Stimulated activated memory B cell treated with anti-CD40 and anti-IgM and Interleukin-4, amounts not matched to agents 10 μg/mL and 1 μg/mL and 100 μg/mL, for 72 hours (primary cell): ENCODE measurements at regions not wholly inside any gene's neighbourhood (a gene's known extent, or its start where the extent isn't known, plus 50 kb on each side); places are given as distances from the start of the nearest gene placed in this dataset.
A peak's percentile ranks its signal among the peaks of the same experiment; 100 is the strongest.
"Not testable (repeated sequence)": the region's sequence is repeated elsewhere in the genome, so short reads cannot be mapped to it uniquely, and the experiment has no call there.

Experiments used
- ATAC-seq: fragments of 150-1000 bp; cut with Tn5 transposase; 2 replicates; pipeline ENCODE4 v1.10.0; 2021
- H3K27ac Mint-ChIP-seq: one replicate; pipeline ENCODE4 v1.8.0; 2022; ENCODE audit warnings: mild to moderate bottlenecking, mixed read lengths
- H3K27me3 Mint-ChIP-seq: one replicate; pipeline ENCODE4 v1.8.0; 2022; ENCODE audit warnings: mixed read lengths
- H3K36me3 Mint-ChIP-seq: one replicate; pipeline ENCODE4 v1.8.0; 2022; ENCODE audit warnings: mixed read lengths
- H3K4me1 Mint-ChIP-seq: one replicate; pipeline ENCODE4 v1.8.0; 2022; ENCODE audit warnings: mixed read lengths
- H3K4me3 Mint-ChIP-seq: one replicate; pipeline ENCODE4 v1.8.0; 2022; ENCODE audit warnings: mild to moderate bottlenecking, moderate library complexity, mixed read lengths
- H3K9me3 Mint-ChIP-seq: one replicate; pipeline ENCODE4 v1.8.0; 2022; ENCODE audit warnings: mixed read lengths

DNA sequence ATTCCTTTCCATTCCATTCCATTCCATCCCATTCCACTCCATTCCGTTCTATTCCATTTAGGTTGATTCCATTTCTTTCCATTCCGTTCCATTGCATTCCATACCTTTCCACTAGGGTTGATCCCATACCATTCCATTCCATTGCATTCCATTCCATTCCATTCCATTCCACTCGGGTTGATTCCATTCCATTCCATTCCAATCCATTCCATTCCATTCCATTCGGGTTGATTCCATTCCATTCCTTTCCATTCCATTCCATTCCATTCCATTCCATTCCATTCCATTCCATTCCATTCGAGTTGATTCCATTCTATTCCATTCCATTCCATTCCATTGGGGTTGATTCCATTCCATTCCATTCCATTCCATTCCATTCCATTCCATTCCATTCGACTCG is 161.1 kb downstream of the CWH43 start:
- H3K36me3 Mint-ChIP-seq = peaks cover 30% of the 10 kb centered on the region
- not testable (repeated sequence) for H3K27ac Mint-ChIP-seq, H3K4me1 Mint-ChIP-seq, H3K4me3 Mint-ChIP-seq, H3K27me3 Mint-ChIP-seq
- peaks cover 84% of the 10 kb centered on the region for H3K9me3 Mint-ChIP-seq
- peak; percentile 78 for ATAC-seq

GRCh38 chr4:49147596-49147995 is 161.5 kb downstream of the CWH43 start:
- H3K36me3 Mint-ChIP-seq = peaks cover 30% of the 10 kb centered on the region
- not testable (repeated sequence) for H3K4me3 Mint-ChIP-seq, ATAC-seq, H3K27me3 Mint-ChIP-seq, H3K4me1 Mint-ChIP-seq, H3K27ac Mint-ChIP-seq
- peaks cover 88% of the 10 kb centered on the region for H3K9me3 Mint-ChIP-seq

DNA sequence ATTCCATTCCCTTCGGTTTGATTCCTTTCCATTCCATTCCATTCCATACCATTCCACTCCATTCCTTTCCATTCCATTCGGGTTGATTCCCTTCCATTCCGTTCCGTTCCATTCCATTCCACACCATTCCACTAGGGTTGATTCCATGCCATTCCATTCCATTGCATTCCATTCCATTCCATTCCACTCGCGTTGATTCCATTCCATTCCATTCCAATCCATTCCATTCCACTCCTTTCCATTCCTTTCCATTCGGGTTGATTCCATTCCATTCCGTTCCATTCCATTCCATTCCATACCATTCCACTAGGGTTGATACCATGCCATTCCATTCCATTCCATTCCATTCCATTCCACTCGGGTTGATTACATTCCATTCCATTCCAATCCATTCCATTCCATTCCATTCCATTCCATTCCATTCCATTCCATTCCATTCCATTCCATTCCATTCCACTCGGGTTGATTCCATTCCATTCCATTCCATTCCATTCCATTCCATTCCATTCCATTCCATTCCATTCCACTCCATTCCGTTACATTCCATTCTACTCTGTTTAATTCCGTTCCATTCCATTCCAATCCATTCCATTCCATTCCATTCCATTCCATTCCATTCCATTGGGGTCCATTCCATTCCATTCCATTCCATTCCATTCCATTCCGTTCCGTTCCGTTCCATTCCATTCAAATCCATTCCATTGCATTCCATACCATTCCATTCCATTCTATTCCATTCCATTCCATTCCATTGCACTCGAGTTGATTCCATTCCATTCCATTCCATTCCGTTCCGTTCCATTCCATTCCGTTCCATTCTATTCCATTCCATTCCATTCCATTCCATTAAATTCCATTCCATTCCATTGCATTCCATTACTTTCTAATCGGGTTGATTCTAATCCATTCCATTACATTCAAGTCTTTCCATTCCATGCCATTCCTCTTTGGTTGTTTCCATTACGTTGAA is 163.2 kb downstream of the CWH43 start:
- peaks cover 37% of the 10 kb centered on the region for H3K36me3 Mint-ChIP-seq

GRCh38 chr4:49150351-49151083 is 164.4 kb downstream of the CWH43 start:
- peak; percentile 28 for ATAC-seq
- H3K4me1 Mint-ChIP-seq, H3K27me3 Mint-ChIP-seq, H3K27ac Mint-ChIP-seq, H3K4me3 Mint-ChIP-seq: not testable (repeated sequence)
- H3K36me3 Mint-ChIP-seq = peaks cover 43% of the 10 kb centered on the region
- peaks cover 92% of the 10 kb centered on the region for H3K9me3 Mint-ChIP-seq

More for the DNA sequence above, 163.2 kb downstream of the CWH43 start:
- H3K9me3 Mint-ChIP-seq = peaks cover 89% of the 10 kb centered on the region
- H3K4me1 Mint-ChIP-seq, H3K27ac Mint-ChIP-seq, H3K4me3 Mint-ChIP-seq, H3K27me3 Mint-ChIP-seq: not testable (repeated sequence)
- peak; percentile 91 for ATAC-seq

- Mint-ChIP-seq H3K36me3 (peaks cover 39% of the 10 kb centered on the region), H3K9me3 (peaks cover 79% of the 10 kb centered on the region)
- H3K27me3 Mint-ChIP-seq, H3K4me3 Mint-ChIP-seq, H3K4me1 Mint-ChIP-seq, H3K27ac Mint-ChIP-seq: not testable (repeated sequence)
- ATAC-seq = peak; percentile 52
Measured at GRCh38 chr4:49153011-49153410, 166.9 kb downstream of the CWH43 start.

GRCh38 chr4:49154308-49155103 is 168.4 kb downstream of the CWH43 start:
- not testable (repeated sequence) for H3K4me3 Mint-ChIP-seq, H3K4me1 Mint-ChIP-seq, H3K27ac Mint-ChIP-seq, H3K27me3 Mint-ChIP-seq
- ATAC-seq = peak; percentile 79
- Mint-ChIP-seq H3K36me3 (peaks cover 36% of the 10 kb centered on the region), H3K9me3 (peaks cover 64% of the 10 kb centered on the region)

GRCh38 chr4:49155270-49155669 is 169.2 kb downstream of the CWH43 start:
- not testable (repeated sequence) for ATAC-seq, H3K27ac Mint-ChIP-seq, H3K27me3 Mint-ChIP-seq, H3K4me3 Mint-ChIP-seq, H3K4me1 Mint-ChIP-seq
- peaks cover 30% of the 10 kb centered on the region for H3K36me3 Mint-ChIP-seq
- peaks cover 57% of the 10 kb centered on the region for H3K9me3 Mint-ChIP-seq

DNA sequence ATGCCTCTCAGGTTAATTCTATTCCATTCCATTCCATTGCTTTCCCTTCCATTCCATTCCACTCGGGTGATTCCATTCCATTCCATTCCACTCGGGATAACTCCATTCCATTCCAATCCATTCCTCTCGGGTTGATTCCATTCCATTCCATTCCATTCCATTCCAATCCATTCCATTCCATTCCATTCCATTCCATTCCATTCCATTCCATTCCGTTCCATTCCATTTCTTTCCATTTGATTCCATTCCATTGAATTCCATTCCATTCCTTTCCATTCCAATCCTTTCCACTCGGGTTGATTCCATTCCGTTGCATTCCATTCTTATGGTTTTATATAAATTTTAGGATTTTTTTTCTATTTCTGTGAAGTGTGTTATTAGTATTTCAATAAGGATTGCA is 170.2 kb downstream of the CWH43 start:
- ATAC-seq, H3K4me1 Mint-ChIP-seq, H3K27me3 Mint-ChIP-seq, H3K27ac Mint-ChIP-seq, H3K4me3 Mint-ChIP-seq: not testable (repeated sequence)
- peaks cover 49% of the 10 kb centered on the region for H3K9me3 Mint-ChIP-seq
- H3K36me3 Mint-ChIP-seq = peaks cover 23% of the 10 kb centered on the region

- H3K9me3 Mint-ChIP-seq = peaks cover 38% of the 10 kb centered on the region
- not testable (repeated sequence) for ATAC-seq, H3K27me3 Mint-ChIP-seq, H3K4me1 Mint-ChIP-seq, H3K4me3 Mint-ChIP-seq, H3K27ac Mint-ChIP-seq
- H3K36me3 Mint-ChIP-seq = peaks cover 23% of the 10 kb centered on the region
Measured at GRCh38 chr4:49157630-49158029, 171.6 kb downstream of the CWH43 start.

DNA sequence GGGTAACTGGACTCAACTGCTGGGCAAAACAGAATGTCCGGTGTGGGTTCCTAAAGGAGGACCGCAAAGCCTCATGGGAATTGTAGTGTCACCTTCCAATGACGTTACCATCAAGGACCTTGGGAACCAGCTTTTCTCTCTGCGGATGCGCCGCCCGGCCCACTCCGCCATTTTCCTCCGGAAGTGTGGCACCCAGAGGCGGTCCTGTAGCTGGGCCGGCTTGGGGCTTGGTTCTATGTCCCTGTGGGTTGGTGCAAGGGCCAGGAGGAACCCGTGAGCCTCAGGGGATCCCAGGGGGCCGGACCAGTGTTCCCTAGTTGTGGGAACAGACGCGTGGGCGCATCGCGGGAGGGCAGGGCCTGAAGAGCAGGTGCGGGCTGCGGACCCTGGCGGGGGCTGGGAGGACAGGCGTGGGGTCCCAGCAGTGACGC is 175.1 kb downstream of the CWH43 start:
- not testable (repeated sequence) for H3K27ac Mint-ChIP-seq, H3K4me1 Mint-ChIP-seq, H3K4me3 Mint-ChIP-seq, H3K36me3 Mint-ChIP-seq, H3K9me3 Mint-ChIP-seq, H3K27me3 Mint-ChIP-seq, ATAC-seq

DNA sequence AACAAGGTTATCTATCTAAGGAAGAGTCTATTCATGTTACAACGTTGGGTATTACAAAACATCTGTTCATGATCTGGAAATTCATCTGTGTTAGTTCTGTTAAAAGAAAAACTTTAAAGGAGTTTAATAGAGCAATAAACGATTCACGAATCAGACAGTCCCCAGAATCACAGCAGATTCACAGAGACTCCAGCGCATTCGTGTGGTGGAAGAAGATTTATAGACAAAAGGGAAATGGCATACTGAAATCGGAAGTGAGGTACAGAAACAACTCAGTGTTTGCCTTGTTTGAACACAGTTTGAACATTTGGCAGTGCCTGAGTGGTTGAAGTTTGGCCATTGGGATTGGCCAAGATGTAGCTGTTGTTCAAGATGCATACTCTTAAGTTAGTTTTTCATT is 178.8 kb downstream of the CWH43 start:
- ATAC-seq, H3K4me1 Mint-ChIP-seq, H3K36me3 Mint-ChIP-seq, H3K27me3 Mint-ChIP-seq, H3K9me3 Mint-ChIP-seq, H3K27ac Mint-ChIP-seq, H3K4me3 Mint-ChIP-seq: not testable (repeated sequence)

GRCh38 chr4:49177847-49178246 is 191.8 kb downstream of the CWH43 start:
- not testable (repeated sequence) for H3K36me3 Mint-ChIP-seq, H3K4me1 Mint-ChIP-seq, H3K27me3 Mint-ChIP-seq, ATAC-seq, H3K4me3 Mint-ChIP-seq, H3K9me3 Mint-ChIP-seq, H3K27ac Mint-ChIP-seq

GRCh38 chr4:49181088-49181487 is 195.0 kb downstream of the CWH43 start:
- H3K36me3 Mint-ChIP-seq, H3K4me1 Mint-ChIP-seq, H3K27me3 Mint-ChIP-seq, H3K4me3 Mint-ChIP-seq, H3K9me3 Mint-ChIP-seq, H3K27ac Mint-ChIP-seq, ATAC-seq: not testable (repeated sequence)

- not testable (repeated sequence) for H3K36me3 Mint-ChIP-seq, H3K4me3 Mint-ChIP-seq, H3K27me3 Mint-ChIP-seq, H3K4me1 Mint-ChIP-seq, H3K9me3 Mint-ChIP-seq, H3K27ac Mint-ChIP-seq, ATAC-seq
Measured at GRCh38 chr4:49211396-49212194, 225.5 kb downstream of the CWH43 start.
